Panc1 (cell line): ENCODE measurements at regions not wholly inside any gene's neighbourhood (a gene's known extent, or its start where the extent isn't known, plus 50 kb on each side); places are given as distances from the start of the nearest gene placed in this dataset.

Experiments
- POLR2AphosphoS5 ChIP-seq: IDR thresholded peaks from 2 replicates; pipeline ENCODE4 v1.6.1; 2012; ENCODE audit warnings: mild to moderate bottlenecking, low read depth, low read length, moderate library complexity
- REST ChIP-seq, 2 experiments: IDR thresholded peaks; 2 replicates each; pipeline ENCODE4 v1.6.1; 2011 to 2012; ENCODE audit warnings: low read depth in 2 of 2, control low read depth in 1 of 2, low read length in 1 of 2, mild to moderate bottlenecking in 1 of 2, moderate library complexity in 1 of 2; ENCODE audit not compliant: insufficient read depth in 1 of 2
- TCF7L2 ChIP-seq: IDR thresholded peaks from 2 replicates; pipeline ENCODE4 v1.6.1; 2011; ENCODE audit warnings: mild to moderate bottlenecking, low read depth, low read length, inconsistent platforms
- TF ChIP-seq, protein P1 (sequence below): fragments of 450-650 bp; IDR thresholded peaks from 2 replicates; pipeline ENCODE4 v1.5.1; 2017; ENCODE audit warnings: mild to moderate bottlenecking

DNA sequence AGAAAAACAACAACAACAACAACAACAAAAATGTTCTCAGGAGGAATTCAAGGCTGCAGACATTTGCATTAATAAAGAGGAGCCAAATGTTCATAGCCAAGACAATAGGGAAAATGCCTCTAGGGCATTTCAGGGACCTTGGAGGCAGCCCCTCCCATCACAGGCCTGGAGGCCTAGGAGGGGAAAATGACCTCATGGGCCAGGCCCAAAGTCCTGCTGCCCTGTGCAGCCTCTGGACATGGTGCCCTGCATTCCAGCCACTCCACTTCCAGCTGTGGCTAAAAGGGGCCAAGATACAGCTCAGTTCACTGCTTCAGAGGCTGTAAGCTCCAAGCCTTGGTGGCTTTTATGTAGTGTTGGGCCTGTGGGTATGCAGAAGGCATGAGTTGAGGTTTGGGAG lies 314.5 kb downstream of the CYRIA start:
- TF ChIP-seq, protein P1, sequence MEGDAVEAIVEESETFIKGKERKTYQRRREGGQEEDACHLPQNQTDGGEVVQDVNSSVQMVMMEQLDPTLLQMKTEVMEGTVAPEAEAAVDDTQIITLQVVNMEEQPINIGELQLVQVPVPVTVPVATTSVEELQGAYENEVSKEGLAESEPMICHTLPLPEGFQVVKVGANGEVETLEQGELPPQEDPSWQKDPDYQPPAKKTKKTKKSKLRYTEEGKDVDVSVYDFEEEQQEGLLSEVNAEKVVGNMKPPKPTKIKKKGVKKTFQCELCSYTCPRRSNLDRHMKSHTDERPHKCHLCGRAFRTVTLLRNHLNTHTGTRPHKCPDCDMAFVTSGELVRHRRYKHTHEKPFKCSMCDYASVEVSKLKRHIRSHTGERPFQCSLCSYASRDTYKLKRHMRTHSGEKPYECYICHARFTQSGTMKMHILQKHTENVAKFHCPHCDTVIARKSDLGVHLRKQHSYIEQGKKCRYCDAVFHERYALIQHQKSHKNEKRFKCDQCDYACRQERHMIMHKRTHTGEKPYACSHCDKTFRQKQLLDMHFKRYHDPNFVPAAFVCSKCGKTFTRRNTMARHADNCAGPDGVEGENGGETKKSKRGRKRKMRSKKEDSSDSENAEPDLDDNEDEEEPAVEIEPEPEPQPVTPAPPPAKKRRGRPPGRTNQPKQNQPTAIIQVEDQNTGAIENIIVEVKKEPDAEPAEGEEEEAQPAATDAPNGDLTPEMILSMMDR, result no peak
- no peak for TF ChIP-seq REST (IDR thresholded peaks at IDR 0.05; ENCODE audit: insufficient read depth in 1 of 2, low read depth in 2 of 2, low read length in 1 of 2)
- no peak for TF ChIP-seq TCF7L2
- TF ChIP-seq POLR2AphosphoS5, result no peak
